Head of caudate nucleus (tissue), 42 donors: ENCODE measurements at regions not wholly inside any gene's neighbourhood (a gene's known extent, or its start where the extent isn't known, plus 50 kb on each side); places are given as distances from the start of the nearest gene placed in this dataset.
A peak's percentile ranks its signal among the peaks of the same experiment; 100 is the strongest.

Experiments used
- DNase-seq, 42 donors: peaks; one replicate each; pipeline versions ENCODE4 v3.0.0 to v3.0.0-alpha.2; 2020 to 2021; ENCODE audit warnings: mixed read lengths in 7 of 42
- intact Hi-C: fragments of 100-400 bp; cut with DNase I; formaldehyde crosslinking; loops from one replicate; pipeline ENCODE4 v1.15.0; 2022

DNA sequence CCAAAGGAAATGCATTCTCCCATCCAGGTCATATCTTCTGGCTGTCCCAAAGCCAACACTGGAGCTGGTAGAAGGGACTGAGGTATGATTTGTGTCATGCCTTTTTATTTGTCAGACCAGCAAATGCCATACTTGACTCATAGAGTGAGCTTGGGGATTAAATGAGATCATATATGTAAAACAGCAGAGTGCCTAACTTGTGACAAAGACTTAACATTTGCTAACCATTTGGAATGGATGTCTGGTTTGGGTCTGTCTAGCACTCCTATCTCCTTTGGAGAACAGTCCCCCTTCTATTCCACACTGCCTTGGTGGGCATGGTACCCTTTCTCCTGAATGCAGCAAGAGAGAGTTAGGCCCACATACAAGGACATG lies 128.5 kb upstream of the LGALSL start:
- intact Hi-C loops: loop anchor here (10.0 kb wide), 2 partner anchors 181 to 539 kb away; partner anchors contain the start of gene PELI1
- no peak for DNase-seq

DNA sequence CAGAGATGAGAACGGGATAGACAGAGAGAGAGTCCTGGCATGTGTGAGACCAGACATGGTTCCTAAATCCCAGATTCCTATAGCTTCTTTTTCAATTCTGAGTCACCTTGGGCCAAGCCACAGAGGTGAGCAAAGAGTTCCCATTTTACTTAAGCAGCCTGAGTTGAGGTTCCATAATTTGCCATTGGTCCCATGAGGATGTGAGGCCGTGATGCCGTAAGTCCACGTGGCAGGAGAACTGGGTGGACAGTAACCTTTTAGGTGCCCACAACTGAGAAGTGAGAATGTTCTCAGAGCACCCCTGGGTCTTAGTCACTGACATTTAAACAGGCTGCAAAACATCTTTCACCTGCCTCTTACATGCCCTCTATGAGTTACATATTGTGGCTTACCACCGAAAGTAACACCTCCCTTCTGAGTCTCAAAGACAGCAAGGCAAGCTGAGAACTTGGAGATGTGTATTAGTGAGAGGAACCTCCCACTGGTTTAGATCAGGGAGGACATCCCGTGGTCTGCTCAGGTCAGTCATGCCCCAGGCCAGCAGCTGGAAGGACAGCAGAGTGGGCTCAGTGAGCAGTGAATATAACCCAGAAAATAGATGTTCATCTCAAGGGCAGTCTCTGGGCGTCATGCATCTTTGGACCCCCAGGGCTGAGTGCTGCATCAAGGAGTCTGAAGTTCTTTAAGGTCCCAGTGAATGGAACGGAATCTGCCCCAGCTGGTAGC lies 127.9 kb upstream of the LGALSL start:
- intact Hi-C loops: loop anchor here (2.0 to 10.0 kb wide), 3 partner anchors 181 to 539 kb away; partner anchors contain the start of gene PELI1
- DNase-seq: no peak

DNA sequence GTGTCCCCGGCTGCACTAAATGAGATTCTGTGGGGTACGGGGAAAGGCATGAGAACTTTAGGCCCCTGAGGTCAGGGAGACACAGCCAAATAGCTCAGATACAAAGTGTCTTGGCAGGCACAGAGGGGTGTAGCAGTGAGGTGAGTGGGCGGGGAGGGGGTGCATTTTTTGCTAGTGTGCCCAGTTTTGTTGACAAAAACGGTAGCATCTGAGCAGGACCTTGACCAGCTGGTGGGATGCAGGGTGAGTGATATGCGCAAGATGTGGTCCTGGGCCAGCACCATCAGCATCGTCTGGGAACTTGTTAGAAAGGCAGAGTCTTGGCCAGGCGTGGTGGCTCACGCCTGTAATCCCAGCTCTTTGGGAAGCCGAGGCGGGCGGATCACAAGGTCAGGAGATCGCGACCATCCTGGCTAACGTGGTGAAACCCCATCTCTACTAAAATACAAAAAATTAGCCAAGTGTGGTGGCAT lies 127.3 kb upstream of the LGALSL start:
- no peak for DNase-seq
- intact Hi-C loops: loop anchor here (2.0 to 10.0 kb wide), 3 partner anchors 182 to 538 kb away; partner anchors contain the start of gene PELI1

DNA sequence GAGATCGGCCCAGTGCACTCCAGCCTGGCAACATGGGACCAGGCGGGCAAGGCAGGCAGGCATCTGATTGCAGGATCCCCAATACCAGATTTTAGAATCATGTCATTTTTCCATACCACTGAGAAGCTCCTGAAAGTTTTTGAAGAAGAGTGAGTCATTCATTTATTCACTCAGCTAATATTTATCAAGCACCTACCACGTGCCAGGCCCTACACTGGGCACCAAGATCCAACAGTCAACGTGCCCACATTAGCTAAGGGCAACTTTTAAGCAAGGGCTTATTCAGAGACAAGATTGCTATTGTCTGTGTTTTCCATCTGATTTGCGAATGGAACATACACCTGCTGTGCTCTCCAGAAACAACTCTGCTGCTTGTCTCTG lies 126.8 kb upstream of the LGALSL start:
- intact Hi-C loops: loop anchor here (2.0 to 10.0 kb wide), 3 partner anchors 182 to 538 kb away; partner anchors contain the start of gene PELI1

DNA sequence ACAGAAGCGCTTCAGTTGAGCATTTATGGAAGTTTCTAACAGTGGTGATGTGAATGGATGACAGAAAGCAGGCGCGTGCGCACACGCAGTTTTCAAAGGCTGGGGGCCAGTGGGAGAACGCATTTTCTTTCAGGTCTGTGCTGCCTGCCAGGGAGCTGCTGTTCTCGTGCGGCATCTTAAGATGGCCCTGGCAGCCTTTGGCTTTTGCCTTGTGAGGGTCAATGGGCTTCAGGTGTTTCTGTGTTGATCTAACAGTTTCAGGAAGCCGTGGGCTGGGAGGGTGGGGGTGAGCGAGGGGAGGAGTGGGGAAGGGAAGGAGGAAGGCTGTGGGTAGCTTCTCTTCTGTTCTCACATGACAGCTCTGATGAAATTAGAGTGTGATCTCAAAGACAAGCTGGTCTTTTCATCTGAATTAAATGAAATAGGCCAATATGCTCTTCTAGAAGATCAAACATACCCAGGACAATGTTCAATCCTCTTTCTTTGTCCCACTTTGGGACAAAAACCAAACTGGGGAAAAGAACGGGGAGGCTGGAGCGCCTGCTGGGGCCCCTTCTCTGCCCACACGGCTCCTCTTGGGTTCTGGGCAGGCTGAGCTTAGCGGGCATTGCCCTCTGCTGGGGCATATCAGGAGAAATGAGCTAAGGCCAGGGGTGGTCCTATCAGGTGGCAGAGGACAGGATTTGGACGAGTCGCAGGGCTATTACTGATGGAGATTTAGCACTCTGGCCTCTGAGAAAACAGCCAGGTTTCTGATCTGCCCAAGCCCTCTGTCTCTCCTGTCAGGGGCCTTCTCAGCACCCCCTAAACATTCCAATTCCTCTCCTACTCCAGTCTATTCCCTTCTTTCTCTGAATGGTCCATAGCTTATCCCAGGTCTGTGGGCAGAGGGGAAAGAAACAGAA lies 126.2 kb upstream of the LGALSL start:
- intact Hi-C loops: loop anchor here (2.0 to 10.0 kb wide), 3 partner anchors 183 to 537 kb away; partner anchors contain the start of gene PELI1
- peak; percentile 59 to 89 (median 78) for DNase-seq

More for the DNA sequence above, 126.8 kb upstream of the LGALSL start:
- DNase-seq: no peak

DNA sequence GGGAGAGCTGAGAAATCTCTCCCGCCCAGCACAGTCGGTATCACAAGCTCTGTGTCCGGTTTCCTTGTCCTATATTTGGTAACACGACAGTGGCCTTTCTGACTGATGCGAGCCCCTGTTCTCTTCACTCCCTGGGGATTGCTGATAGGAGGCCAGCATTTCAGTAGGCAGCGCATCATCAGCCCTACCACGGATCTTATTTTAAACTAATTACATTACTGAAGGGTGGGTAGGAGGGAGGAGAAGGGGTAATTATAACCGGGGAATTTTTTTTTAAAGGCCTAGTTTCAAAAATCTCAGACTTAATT lies 125.6 kb upstream of the LGALSL start:
- intact Hi-C loops: loop anchor here (10.0 kb wide), 2 partner anchors 184 to 536 kb away; partner anchors contain the start of gene PELI1
- DNase-seq: peak in 7 of 42 donors; percentile 21 to 45 (median 36)

DNA sequence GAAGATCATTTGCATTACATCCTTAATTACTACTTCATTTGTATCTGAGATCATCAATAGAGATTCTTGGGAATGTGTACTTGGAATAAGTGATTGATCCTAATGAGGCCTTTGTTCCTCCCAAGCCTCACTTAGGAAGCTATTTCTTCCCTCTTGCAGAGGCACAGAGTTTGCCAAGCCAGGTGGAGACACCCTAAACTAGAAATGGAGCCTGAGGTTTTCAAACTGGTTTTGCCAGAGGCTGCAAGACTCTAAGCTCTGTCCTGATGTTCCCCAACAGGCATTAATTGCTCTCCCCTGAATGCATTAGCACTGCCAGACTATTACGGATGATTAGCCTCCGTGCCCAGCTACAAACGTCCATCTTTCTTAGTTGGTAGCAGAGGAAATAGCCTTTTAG lies 125.2 kb upstream of the LGALSL start:
- DNase-seq: no peak
- intact Hi-C loops: loop anchor here (10.0 kb wide), 2 partner anchors 184 to 536 kb away; partner anchors contain the start of gene PELI1

DNA sequence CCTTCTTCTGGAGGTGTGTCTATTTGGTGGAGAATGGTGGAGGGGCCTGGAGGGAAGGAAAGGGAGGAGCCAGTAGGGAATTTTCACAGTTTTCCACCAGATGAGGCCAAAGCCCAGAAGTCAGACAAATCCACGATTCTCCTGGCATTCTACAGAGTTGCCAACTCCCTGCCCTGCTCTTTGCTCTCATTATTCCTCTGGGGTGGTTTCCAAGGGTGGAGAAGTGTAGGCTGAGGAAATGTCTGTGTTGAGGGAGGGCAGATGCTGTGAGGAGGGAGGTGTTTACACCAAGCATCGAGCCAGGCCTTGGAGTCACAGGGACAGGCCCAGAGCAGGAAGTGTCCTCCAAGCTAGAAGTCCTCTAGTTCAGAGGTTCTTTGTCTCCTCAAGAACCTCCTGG lies 124.1 kb upstream of the LGALSL start:
- intact Hi-C loops: loop anchor here (5.0 to 10.0 kb wide), 3 partner anchors 157 to 535 kb away; partner anchors contain the start of gene PELI1
- no peak for DNase-seq

DNA sequence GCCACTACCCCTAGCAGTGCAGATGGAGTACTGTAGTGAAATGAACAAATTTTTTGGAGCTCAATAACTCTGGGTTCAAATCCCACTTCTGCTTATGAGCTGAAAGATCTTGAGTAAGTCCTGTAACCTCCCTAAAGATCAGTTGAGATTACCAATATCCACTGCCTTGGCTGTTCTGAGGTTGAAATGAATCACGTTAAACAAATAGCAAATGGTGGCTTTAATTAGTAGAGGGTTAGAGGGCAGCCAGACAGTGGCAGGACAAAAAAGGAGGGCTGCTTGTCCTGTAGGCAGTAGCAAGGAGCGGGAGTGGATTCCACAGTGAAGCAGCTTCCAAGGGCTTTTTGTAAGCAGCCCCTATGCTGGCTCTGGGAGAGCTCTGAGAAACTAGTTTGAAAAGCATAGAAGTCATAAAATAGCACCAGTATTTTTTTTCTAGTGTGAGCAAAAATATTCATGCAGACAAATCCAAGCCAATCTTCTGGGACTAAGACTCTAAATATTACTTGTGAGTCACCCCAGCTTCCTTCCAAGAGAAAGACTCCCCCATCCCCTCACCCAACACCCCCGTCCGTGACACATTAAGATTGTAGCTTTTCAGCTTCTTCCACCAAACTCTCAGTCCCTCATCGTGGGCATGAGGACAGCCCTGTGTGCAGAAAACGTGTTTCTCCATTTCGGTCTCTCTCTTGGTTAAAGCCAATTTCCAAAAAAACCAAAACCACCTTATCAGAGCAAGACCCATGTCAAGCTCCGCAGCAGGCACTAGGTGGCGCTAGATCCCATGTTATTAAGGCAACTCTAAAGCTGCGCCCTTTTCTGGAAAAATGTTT lies 123.5 kb upstream of the LGALSL start:
- intact Hi-C loops: loop anchor here (5.0 kb wide), 1 partner anchor 157 kb away; no protein-coding TSS in a partner anchor
- peak; percentile 60 to 90 (median 80) for DNase-seq

DNA sequence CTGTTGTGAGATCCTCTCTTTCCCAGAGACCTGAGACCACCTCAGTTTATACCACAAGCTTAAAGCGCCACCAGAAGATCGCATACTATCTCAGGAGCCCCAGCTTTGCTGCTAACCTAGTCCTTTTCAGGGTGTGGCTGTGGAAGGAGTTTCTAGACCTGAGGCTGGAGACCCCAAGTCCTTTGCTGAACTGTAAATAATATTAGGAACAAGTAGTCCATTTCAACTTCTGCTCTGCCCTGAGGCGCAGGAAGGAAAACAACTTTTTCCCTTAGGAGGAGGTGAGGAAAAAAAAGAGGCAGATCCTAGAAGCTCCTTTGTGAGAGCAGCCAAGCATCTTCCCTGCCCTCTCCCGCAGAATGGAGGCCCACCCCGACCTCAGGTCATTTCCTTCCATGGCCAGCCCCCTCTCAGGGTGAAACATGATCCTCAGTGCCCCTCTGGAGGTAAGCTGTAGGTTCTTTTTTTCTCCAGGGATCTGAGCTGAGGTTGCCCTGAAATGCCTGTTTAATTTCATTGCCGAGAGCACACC lies 122.8 kb upstream of the LGALSL start:
- intact Hi-C loops: loop anchor here (5.0 kb wide), 1 partner anchor 156 kb away; no protein-coding TSS in a partner anchor
- no peak for DNase-seq

DNA sequence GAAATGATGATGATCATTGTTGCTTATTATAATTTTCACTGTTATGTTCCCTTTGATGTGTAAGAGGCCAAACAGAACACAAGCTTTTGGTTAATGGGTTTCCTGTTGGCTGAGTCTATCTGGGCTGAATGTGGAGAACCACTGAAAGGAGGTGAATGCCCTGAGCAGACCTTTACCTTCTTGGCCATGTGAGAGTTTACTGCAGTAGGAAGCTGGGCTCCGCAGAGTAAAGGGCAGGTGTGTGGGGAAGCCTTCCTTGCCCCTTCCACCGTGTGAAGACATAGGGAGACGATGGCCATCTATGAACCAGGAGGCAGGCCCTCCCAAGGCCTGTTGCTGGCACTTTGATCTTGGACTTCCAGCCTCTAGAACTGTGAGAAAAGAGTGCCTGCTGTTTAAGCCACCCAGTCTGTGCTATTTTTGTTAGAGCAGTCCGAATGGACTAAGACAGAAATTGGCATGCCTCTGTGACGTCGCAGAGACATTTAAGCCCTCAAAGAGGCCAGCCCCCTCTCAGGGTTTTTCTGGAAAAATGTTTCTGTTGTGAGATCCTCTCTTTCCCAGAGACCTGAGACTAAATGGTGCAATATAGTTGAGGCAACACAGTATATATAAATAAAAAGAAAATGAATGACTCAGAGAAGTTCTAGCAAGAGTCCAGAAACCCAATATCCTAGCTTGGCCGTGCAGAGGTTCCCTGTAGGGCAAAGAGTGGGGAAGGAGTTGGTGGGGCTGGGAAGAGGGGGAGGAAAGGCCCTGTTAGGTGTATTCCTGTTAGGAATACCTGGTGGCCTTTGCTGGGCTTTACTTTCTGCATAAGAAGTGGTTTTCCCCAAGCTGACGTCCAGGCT lies 121.9 kb upstream of the LGALSL start:
- DNase-seq: peak in 1 of 42 donors; percentile 22

DNA sequence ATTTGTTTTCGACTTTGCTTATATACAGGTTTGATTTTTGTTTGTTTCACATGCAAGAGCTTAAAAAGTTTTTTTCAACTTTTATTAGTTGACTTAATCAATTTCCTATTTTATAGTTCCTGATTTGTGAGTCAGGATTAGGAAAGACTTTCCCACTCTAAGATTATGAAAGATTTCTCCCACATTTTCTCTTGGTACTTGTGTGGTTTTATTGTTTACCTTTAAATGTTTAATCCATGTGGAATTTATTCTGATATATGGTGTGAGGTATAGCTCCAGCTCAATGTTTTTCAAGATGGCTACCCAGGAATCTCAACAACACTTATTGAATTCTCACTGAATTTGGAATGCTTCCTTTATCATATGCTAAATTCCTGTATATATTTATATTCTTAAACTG lies 117.8 kb upstream of the LGALSL start:
- DNase-seq: no peak
- intact Hi-C loops: no loop called here

More for the DNA sequence above, 121.9 kb upstream of the LGALSL start:
- intact Hi-C loops: loop anchor here (5.0 kb wide), 1 partner anchor 155 kb away; no protein-coding TSS in a partner anchor

DNA sequence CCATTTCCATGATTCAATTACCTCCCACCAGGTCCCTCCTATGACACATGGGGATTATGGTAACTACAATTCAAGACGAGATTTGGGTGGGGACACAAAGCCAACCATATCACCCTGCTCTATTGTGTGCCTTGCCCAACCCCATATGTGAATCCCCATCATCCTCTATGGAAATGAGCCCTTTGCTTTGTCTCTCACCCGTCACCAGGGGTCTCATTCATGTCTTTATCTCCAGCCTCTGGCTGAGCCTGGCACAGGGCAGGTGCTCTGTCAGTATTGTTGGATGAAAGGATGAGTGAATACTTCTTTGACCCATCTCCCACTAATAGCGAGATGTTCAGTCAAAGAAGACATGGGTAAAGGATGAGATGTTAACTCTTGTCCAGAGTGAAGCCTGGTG lies 116.6 kb upstream of the LGALSL start:
- intact Hi-C loops: no loop called here
- no peak for DNase-seq

DNA sequence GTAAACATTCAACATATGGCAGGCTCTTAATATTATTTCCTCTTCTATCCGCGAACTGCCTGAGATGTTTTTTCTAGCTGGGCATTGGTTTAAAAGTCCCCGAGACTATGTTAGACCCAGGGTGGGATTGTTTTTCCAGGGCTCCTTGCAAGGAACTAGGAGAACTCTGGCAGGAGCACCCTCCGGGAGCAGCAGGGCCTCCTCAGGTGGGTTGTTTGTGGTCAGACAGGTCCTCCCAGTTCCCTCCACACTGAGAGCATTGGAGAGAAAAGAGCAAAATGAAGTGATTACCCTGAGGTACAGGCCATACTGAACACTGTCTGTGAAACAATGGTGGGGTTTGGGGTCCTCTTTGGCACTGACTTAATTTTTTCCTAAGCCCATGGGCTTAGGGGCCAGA lies 115.9 kb upstream of the LGALSL start:
- intact Hi-C loops: no loop called here

DNA sequence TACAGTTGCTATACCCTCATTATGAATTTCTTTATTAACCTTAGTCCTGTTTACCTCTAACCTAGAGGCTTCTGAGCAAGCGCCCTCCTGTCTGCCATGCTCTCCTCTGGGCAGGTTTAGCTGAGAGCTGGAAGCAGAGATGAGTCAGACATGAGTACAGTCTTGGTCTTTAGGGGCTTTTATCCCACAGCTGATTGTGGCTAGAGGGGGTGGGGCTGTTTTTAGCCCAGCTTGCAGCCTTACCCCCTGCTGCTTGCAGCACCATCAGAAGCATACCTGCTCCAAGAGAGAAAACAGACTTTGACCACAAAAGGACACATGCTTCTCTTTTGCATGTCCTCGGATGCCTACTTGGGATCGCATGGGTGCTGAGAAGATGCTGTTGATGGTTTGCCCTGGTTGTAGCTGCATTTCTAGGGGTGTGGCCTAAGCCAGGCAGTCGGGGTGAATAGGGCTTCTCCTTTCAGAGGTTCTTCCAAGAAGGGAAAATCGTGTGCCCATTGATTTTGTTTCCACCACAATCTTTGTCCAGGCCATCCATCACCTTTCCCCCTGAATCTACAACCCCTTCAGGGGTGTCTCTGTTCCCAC lies 115.0 kb upstream of the LGALSL start:
- no peak for DNase-seq
- intact Hi-C loops: no loop called here

More for the DNA sequence above, 115.9 kb upstream of the LGALSL start:
- no peak for DNase-seq

DNA sequence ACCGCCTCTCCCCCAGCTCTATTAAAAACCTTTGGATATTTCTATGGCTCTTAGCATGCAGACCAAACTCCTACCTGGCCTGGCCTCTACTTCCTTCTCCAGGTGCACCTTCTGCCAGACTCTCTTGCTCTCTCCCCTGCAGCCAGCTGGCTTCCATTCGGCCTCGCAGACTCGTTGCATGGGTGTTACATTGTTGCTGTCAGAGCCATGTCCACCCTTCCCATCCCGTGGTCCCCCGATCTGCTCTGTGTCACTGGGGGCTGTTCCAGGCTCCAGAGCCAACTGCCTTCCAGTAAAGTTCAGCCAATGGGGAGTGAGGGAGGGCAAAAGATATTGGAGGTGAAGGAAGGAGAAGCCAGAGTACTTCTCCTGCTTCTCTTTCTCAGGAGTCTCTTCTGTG lies 112.5 kb upstream of the LGALSL start:
- no peak for DNase-seq
- intact Hi-C loops: no loop called here
